PFSK-1 (cell line): ENCODE measurements at regions not wholly inside any gene's neighbourhood (a gene's known extent, or its start where the extent isn't known, plus 50 kb on each side); places are given as distances from the start of the nearest gene placed in this dataset.

Experiments used
- FOXP2 ChIP-seq: optimal IDR thresholded peaks from 2 replicates; pipeline ENCODE3; 2011; ENCODE audit warnings: borderline replicate concordance, control low read depth, inconsistent platforms; ENCODE audit not compliant: insufficient read depth; ENCODE audit errors: extremely low read length, extremely low read depth
- POLR2AphosphoS5 ChIP-seq: IDR thresholded peaks from 2 replicates; pipeline ENCODE4 v1.6.1; 2012; ENCODE audit warnings: low read depth, mild to moderate bottlenecking, control low read depth, low read length, moderate library complexity
- SIN3A ChIP-seq: IDR thresholded peaks from 2 replicates; pipeline ENCODE4 v1.6.1; 2012; ENCODE audit warnings: mild to moderate bottlenecking, low read length, moderate library complexity, borderline replicate concordance; ENCODE audit not compliant: insufficient read depth
- TAF1 ChIP-seq: IDR thresholded peaks from 2 replicates; pipeline ENCODE4 v1.6.1; 2012; ENCODE audit warnings: low read length, control low read depth, borderline replicate concordance; ENCODE audit not compliant: insufficient read depth
- TF ChIP-seq, protein P1 (sequence below), 2 experiments: IDR thresholded peaks; 2 replicates each; pipeline versions ENCODE4 v1.6.1 to v1.8.0; 2011 to 2012; ENCODE audit warnings: low read depth in 2 of 2, low read length in 2 of 2, control low read depth in 1 of 2, inconsistent platforms in 1 of 2, mild to moderate bottlenecking in 1 of 2, moderate library complexity in 1 of 2; ENCODE audit not compliant: insufficient read depth in 1 of 2

DNA sequence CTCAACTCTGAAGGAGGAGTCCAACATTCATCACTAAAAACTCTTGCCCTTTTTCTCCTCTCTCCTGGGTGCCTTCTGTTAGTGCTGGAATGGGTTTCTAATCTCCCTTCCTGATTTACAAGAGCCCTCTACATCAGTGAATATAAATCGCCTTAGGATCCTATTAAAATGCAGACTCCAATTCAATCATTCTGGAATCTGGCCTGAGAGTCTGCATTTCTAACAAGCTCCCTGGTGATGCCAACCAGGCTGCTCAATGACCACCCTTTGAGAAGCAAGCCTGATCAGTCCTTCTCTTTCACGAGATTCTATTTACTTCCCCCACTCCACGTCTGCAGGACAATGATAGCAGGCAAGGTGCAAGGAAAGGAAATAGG, 72.8 kb upstream of the E2F3 start:
- TF ChIP-seq FOXP2 (no peak), SIN3A (no peak), TAF1 (no peak), POLR2AphosphoS5 (no peak)
- TF ChIP-seq, protein P1, sequence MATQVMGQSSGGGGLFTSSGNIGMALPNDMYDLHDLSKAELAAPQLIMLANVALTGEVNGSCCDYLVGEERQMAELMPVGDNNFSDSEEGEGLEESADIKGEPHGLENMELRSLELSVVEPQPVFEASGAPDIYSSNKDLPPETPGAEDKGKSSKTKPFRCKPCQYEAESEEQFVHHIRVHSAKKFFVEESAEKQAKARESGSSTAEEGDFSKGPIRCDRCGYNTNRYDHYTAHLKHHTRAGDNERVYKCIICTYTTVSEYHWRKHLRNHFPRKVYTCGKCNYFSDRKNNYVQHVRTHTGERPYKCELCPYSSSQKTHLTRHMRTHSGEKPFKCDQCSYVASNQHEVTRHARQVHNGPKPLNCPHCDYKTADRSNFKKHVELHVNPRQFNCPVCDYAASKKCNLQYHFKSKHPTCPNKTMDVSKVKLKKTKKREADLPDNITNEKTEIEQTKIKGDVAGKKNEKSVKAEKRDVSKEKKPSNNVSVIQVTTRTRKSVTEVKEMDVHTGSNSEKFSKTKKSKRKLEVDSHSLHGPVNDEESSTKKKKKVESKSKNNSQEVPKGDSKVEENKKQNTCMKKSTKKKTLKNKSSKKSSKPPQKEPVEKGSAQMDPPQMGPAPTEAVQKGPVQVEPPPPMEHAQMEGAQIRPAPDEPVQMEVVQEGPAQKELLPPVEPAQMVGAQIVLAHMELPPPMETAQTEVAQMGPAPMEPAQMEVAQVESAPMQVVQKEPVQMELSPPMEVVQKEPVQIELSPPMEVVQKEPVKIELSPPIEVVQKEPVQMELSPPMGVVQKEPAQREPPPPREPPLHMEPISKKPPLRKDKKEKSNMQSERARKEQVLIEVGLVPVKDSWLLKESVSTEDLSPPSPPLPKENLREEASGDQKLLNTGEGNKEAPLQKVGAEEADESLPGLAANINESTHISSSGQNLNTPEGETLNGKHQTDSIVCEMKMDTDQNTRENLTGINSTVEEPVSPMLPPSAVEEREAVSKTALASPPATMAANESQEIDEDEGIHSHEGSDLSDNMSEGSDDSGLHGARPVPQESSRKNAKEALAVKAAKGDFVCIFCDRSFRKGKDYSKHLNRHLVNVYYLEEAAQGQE (IDR thresholded peaks at IDR 0.05; ENCODE audit: insufficient read depth in 1 of 2, low read depth in 2 of 2, low read length in 2 of 2) = no peak

DNA sequence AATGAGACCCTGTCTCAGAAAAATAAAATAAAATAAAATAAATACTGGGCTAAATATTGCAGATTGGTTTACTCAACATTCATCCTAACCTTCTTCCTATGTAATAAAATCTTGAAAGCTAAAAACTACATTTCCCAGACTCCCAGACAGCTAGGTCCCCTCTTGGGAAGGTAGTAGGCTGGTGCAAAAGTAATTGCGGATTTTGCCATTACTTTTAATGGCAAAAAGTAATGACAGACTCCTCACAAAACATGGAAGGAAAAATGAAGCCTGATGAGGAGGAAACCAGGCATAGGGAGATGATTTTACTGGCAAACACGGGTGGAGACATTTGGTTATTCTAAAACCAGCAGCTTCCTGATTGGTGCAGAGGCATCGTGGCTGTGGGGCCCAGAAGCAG, 70.6 kb upstream of the E2F3 start:
- TF ChIP-seq SIN3A = no peak
- TF ChIP-seq, protein P1 (IDR thresholded peaks at IDR 0.05; ENCODE audit: insufficient read depth in 1 of 2, low read depth in 2 of 2, low read length in 2 of 2) = no peak
- no peak for TF ChIP-seq FOXP2
- TF ChIP-seq POLR2AphosphoS5 = no peak
- TF ChIP-seq TAF1 = no peak

DNA sequence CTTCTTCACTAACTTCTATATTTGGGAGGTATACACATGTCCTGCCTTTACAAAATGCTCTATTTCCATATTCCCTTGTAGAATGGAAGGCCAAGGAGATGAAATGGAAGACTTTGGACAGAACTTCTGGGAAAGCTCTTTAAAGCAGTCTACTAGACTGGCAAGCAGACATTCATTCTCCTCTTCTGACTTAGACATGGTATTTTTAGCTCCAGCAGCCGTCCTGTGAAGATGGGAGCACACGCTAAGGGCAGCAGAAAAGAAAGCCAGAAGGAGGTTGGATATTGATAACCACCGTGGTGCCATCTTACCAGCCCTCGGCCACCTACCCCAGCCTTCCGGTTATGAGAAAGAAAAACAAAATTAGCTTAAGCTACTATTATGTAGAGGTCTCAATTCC, 70.1 kb upstream of the E2F3 start:
- TF ChIP-seq FOXP2 (no peak), SIN3A (no peak), POLR2AphosphoS5 (no peak), TAF1 (no peak)
- TF ChIP-seq, protein P1 (IDR thresholded peaks at IDR 0.05; ENCODE audit: insufficient read depth in 1 of 2, low read depth in 2 of 2, low read length in 2 of 2) = no peak

DNA sequence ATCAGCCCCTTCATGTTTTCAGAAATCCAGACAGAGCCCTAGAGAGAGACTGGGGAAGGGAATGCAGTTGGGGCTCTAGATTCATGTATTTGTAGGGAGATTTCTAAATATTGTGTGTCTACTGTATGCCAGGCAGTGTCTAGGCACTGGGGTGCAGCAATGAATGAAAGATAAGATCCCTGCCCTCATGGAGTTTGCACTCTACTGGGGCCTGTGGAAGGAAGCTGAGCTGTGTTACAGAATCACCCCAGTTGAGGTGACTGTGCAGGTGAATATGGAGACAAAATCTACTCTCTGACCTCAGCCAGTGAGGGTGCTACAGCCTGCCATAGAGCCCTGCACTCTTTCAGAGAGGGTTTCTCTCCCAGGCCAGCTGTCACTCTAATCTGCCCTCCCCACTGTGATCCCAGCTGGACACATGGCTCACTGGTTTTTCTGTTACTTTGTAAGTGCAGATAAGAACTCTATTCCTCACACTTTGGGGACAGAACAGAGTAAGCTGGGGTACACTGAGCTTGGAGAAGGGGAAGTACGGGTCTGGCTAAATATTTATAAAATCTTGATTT, 69.2 kb upstream of the E2F3 start:
- TF ChIP-seq, protein P1 (IDR thresholded peaks at IDR 0.05; ENCODE audit: insufficient read depth in 1 of 2, low read depth in 2 of 2, low read length in 2 of 2) = no peak
- TF ChIP-seq TAF1 = no peak
- TF ChIP-seq POLR2AphosphoS5 = no peak
- TF ChIP-seq SIN3A = no peak
- TF ChIP-seq FOXP2 = no peak
